ENCODE measurements at regions not wholly inside any gene's neighbourhood (a gene's known extent, or its start where the extent isn't known, plus 50 kb on each side); places are given as distances from the start of the nearest gene placed in this dataset.

DNA sequence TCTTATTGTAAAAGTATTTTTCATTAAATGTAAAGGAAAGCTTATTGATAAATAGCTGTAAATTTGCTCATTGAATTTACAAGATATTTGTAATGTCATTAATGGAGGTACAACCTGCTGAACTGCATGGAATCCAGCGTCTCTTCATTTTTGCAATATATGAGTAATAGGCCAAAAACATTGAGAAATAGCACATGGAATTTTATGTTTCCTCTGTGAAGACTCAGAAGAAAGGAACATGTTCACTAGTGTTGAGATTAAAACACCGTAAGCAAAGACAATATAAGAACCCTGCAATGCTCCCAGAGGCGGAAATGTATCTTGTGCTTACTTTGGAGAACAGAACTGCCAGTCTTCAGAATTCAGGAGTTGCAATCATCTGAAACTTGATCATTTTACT is 167.6 kb downstream of the ALDH1A2 start:
- H3K36me3 ChIP-seq (replicated peaks in 1 of 2; ENCODE audit: control insufficient read depth in 1 of 2, insufficient read depth in 2 of 2, low read length in 2 of 2): no peaks in the 10 kb centered on the region
- H3K27me3 ChIP-seq (ENCODE audit: control insufficient read depth in 2 of 2, insufficient read depth in 2 of 2, low read length in 2 of 2): no peaks in the 10 kb centered on the region
- peaks cover 0 to 7% (median 2%) of the 10 kb centered on the region in 7 donors for H3K9me3 Mint-ChIP-seq
- H3K9ac ChIP-seq (ENCODE audit: insufficient read depth, low read length, poor library complexity, severe bottlenecking): no peak overlapping the region
- no peaks in the 10 kb centered on the region for H4K20me1 ChIP-seq (ENCODE audit: insufficient read depth, low read length)
- no peaks in the 10 kb centered on the region for H3K4me1 ChIP-seq (ENCODE audit: control insufficient read depth in 1 of 2, insufficient read depth in 2 of 2, low read length in 2 of 2)
- 100% methylated on average over 2 of the region's 3 CpGs for WGBS (ENCODE audit: insufficient coverage)
- DNase-seq: no peak
- no peak overlapping the region for H3K27ac Mint-ChIP-seq
- no peaks in the 10 kb centered on the region for H3K79me2 ChIP-seq (ENCODE audit: insufficient read depth, low read length)
- H3K27me3 Mint-ChIP-seq (ENCODE audit: low read depth in 3 of 3): peaks cover 0 to 1% (median 0%) of the 10 kb centered on the region in 3 donors
- no peak for TF ChIP-seq CTCF (IDR thresholded peaks at IDR 0.05)
- intact Hi-C loops (cut with micrococcal nuclease): no loop called here
- H3K4me3 ChIP-seq (replicated peaks in 1 of 3; ENCODE audit: low read depth in 2 of 3, low read length in 3 of 3): no peak overlapping the region
- no peak overlapping the region for H3K4me2 ChIP-seq (replicated peaks; ENCODE audit: extremely low read depth, low read length, poor library complexity, severe bottlenecking)
- no peak overlapping the region for H3K4me3 Mint-ChIP-seq
- no peaks in the 10 kb centered on the region for H3K9me3 ChIP-seq (replicated peaks in 1 of 2; ENCODE audit: control insufficient read depth in 1 of 2, insufficient read depth in 1 of 2, low read length in 2 of 2)
- H2AFZ ChIP-seq (ENCODE audit: insufficient read depth, low read depth, low read length, poor library complexity, severe bottlenecking): no peak overlapping the region
- no peaks in the 10 kb centered on the region for H3K36me3 Mint-ChIP-seq
- H3K27ac ChIP-seq (ENCODE audit: low read depth in 1 of 2, low read length in 2 of 2): no peak overlapping the region
- no peaks in the 10 kb centered on the region for H3K4me1 Mint-ChIP-seq

DNA sequence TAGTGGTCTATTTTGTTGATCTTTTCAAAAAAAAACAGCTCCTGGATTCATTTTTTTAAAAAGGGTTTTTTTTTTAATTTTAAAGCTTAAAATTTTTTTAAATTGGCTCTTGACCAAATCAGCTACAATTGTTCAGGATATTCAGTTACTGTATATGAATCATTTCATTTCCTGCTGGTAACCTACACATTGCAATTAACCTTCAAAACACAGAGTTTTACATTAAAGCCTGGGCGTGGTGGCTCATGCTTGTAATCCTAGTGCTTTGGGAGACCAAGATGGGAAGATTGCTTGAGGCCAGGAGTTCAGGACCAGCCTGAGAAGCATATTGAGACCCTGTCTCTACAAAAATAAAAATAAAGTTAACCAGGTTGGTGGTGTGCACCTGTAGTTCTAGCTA is 163.4 kb downstream of the ALDH1A2 start:
- intact Hi-C loops (cut with micrococcal nuclease): no loop called here
- Mint-ChIP-seq H3K4me3 (no peak overlapping the region), H3K27ac (no peak overlapping the region), H3K27me3 (ENCODE audit: low read depth in 3 of 3) (peaks cover 2 to 6% (median 5%) of the 10 kb centered on the region in 3 donors), H3K4me1 (no peaks in the 10 kb centered on the region), H3K36me3 (no peaks in the 10 kb centered on the region), H3K9me3 (peaks cover 0 to 10% (median 3%) of the 10 kb centered on the region in 7 donors)
- no peaks in the 10 kb centered on the region for H3K9me3 ChIP-seq (replicated peaks in 1 of 2; ENCODE audit: control insufficient read depth in 1 of 2, insufficient read depth in 1 of 2, low read length in 2 of 2)
- no peak for TF ChIP-seq CTCF (IDR thresholded peaks at IDR 0.05)
- no peaks in the 10 kb centered on the region for H3K27me3 ChIP-seq (ENCODE audit: control insufficient read depth in 2 of 2, insufficient read depth in 2 of 2, low read length in 2 of 2)
- no peak for DNase-seq
- H3K4me3 ChIP-seq (replicated peaks in 1 of 3; ENCODE audit: low read depth in 2 of 3, low read length in 3 of 3): no peak overlapping the region
- no peak overlapping the region for H2AFZ ChIP-seq (ENCODE audit: insufficient read depth, low read depth, low read length, poor library complexity, severe bottlenecking)
- no peak overlapping the region for H3K9ac ChIP-seq (ENCODE audit: insufficient read depth, low read length, poor library complexity, severe bottlenecking)
- no peak overlapping the region for H3K4me2 ChIP-seq (replicated peaks; ENCODE audit: extremely low read depth, low read length, poor library complexity, severe bottlenecking)
- no peaks in the 10 kb centered on the region for H3K79me2 ChIP-seq (ENCODE audit: insufficient read depth, low read length)
- no peak overlapping the region for H3K27ac ChIP-seq (ENCODE audit: low read depth in 1 of 2, low read length in 2 of 2)
- no CpG with 5 or more reads among the region's 1 CpG for WGBS (ENCODE audit: insufficient coverage)
- no peaks in the 10 kb centered on the region for H3K4me1 ChIP-seq (ENCODE audit: control insufficient read depth in 1 of 2, insufficient read depth in 2 of 2, low read length in 2 of 2)
- no peaks in the 10 kb centered on the region for H3K36me3 ChIP-seq (replicated peaks in 1 of 2; ENCODE audit: control insufficient read depth in 1 of 2, insufficient read depth in 2 of 2, low read length in 2 of 2)
- no peaks in the 10 kb centered on the region for H4K20me1 ChIP-seq (ENCODE audit: insufficient read depth, low read length)
